Fibroblast of skin of right quadriceps (primary cell): ENCODE measurements at regions not wholly inside any gene's neighbourhood (a gene's known extent, or its start where the extent isn't known, plus 50 kb on each side); places are given as distances from the start of the nearest gene placed in this dataset.
"Not testable (repeated sequence)": the region's sequence is repeated elsewhere in the genome, so short reads cannot be mapped to it uniquely, and the experiment has no call there.

Source experiments
- DNase-seq: peaks from one replicate; pipeline ENCODE4 v3.0.0-alpha.2; 2013

GRCh38 chrX:122091571-122091970, 1044.2 kb downstream of the GLUD2 start:
- no peak for DNase-seq

- no peak for DNase-seq
Observed at GRCh38 chrX:122092360-122092759, 1045.0 kb downstream of the GLUD2 start.

GRCh38 chrX:122092978-122093377, 1045.6 kb downstream of the GLUD2 start:
- no peak for DNase-seq

- DNase-seq: peak; percentile 45
Observed at GRCh38 chrX:122094611-122095010, 1047.2 kb downstream of the GLUD2 start.

- DNase-seq: no peak
Observed at GRCh38 chrX:122113376-122113775, 1066.0 kb downstream of the GLUD2 start.

- DNase-seq: no peak
Observed at GRCh38 chrX:122113896-122114295, 1066.5 kb downstream of the GLUD2 start.

- no peak for DNase-seq
Observed at GRCh38 chrX:122115604-122116003, 1068.2 kb downstream of the GLUD2 start.

GRCh38 chrX:122119361-122119760, 1064.7 kb upstream of the GRIA3 start:
- no peak for DNase-seq

GRCh38 chrX:122122274-122122673, 1061.8 kb upstream of the GRIA3 start:
- DNase-seq: no peak

- DNase-seq: no peak
Observed at GRCh38 chrX:122133478-122133877, 1050.6 kb upstream of the GRIA3 start.

GRCh38 chrX:122134291-122134690, 1049.8 kb upstream of the GRIA3 start:
- DNase-seq: peak; percentile 7

GRCh38 chrX:122135070-122135469, 1049.0 kb upstream of the GRIA3 start:
- peak; percentile 2 for DNase-seq

- DNase-seq: not testable (repeated sequence)
Observed at GRCh38 chrX:122140219-122140618, 1043.9 kb upstream of the GRIA3 start.

- no peak for DNase-seq
Observed at GRCh38 chrX:122154019-122154418, 1030.1 kb upstream of the GRIA3 start.

GRCh38 chrX:122168241-122168640, 1015.8 kb upstream of the GRIA3 start:
- no peak for DNase-seq

- no peak for DNase-seq
Observed at GRCh38 chrX:122184791-122185190, 999.3 kb upstream of the GRIA3 start.

GRCh38 chrX:122187069-122187713, 996.9 kb upstream of the GRIA3 start:
- no peak for DNase-seq

- DNase-seq: peak; percentile 16
Observed at GRCh38 chrX:122188751-122189150, 995.3 kb upstream of the GRIA3 start.

- no peak for DNase-seq
Observed at GRCh38 chrX:122196343-122196742, 987.7 kb upstream of the GRIA3 start.

GRCh38 chrX:122203399-122203798, 980.7 kb upstream of the GRIA3 start:
- no peak for DNase-seq

- no peak for DNase-seq
Observed at GRCh38 chrX:122218666-122219065, 965.4 kb upstream of the GRIA3 start.

GRCh38 chrX:122219226-122219625, 964.9 kb upstream of the GRIA3 start:
- no peak for DNase-seq

- no peak for DNase-seq
Observed at GRCh38 chrX:122219735-122220134, 964.3 kb upstream of the GRIA3 start.

- no peak for DNase-seq
Observed at GRCh38 chrX:122220644-122221373, 963.3 kb upstream of the GRIA3 start.

- DNase-seq: not testable (repeated sequence)
Observed at GRCh38 chrX:122221810-122222209, 962.3 kb upstream of the GRIA3 start.
